NCI-H1436 treated with DMSO at 0.1 percent for 48 hours (cell line): ENCODE measurements at regions not wholly inside any gene's neighbourhood (a gene's known extent, or its start where the extent isn't known, plus 50 kb on each side); places are given as distances from the start of the nearest gene placed in this dataset.

Experiments
- DNase-seq: peaks from one replicate; lab custom pipeline; 2025; lab: John Stamatoyannopoulos, UW

DNA sequence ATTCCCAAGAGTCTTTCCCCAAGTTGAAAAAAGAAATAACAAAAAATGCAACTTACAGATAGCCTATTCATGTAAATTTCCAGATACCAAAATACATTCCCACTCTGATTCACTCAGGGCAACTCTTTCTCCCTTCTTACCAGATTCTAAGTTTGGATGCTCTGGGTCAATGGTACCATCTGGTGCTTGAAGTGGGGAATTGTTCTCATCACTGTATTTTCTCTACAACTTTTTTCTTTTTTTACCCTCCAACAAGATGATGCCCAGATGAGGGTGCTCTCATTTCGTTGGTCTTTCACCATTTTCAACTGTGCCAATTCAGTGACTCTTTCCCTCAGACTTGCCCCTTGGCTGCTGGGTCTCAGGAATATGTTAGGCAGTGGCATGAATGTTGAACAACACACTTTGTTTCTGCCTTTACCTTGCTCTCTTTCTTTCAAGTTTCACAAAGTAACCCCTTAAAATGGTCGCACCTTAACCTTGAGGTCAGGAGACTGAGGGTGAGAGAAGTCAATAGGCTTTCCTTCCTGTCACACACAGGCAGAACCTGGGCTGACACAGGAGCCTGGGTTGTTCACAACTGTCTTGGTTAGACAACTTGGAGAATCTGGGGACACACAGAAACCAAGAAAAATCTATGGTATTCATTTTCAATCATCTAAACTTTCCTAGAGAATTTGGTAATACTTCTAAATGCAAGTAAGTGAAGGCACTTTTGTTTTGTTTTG, 330.7 kb upstream of the SLCO3A1 start:
- no peak for DNase-seq

- DNase-seq = no peak
Measured at GRCh38 chr15:91523596-91523995, 329.9 kb upstream of the SLCO3A1 start.

DNA sequence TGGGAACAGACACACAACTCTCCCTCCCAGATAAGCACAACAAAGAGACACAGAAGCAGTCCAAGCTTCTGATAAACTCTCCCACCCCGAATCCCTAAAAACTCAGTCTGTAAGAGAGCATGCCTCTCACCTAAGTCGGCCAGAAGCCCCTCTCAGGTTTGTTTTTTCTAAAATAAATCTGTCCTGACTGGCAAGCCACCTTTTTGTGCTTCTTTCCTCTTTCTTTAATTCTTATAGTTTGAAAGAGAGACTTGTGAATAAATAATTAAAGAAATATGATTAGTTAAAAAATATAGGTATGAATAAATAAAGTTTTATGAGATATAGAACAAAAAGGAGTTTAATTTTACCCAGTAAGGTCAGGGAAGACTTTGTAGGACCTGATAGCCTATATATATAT, 329.0 kb upstream of the SLCO3A1 start:
- no peak for DNase-seq

- no peak for DNase-seq
Measured at GRCh38 chr15:91525751-91526150, 327.8 kb upstream of the SLCO3A1 start.

DNA sequence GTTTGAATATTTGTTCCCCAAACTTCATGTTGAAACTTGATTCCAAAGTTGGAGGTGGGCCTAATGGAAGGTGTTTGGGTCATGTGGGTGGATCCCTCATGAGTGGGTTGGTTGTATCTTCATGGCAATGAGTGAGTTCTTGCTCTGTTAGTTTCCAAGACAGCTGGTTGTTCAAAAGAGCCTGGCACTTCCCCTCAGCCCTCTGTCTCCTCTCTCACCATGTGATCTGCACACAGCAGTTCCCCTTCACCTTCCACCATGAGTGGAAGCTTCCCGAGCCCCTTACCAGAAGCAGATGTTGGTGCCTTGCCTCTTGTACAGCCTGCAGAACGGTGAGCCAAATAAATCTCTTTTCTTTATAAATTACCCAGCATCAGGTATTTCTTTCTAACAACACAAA, 327.1 kb upstream of the SLCO3A1 start:
- no peak for DNase-seq

DNA sequence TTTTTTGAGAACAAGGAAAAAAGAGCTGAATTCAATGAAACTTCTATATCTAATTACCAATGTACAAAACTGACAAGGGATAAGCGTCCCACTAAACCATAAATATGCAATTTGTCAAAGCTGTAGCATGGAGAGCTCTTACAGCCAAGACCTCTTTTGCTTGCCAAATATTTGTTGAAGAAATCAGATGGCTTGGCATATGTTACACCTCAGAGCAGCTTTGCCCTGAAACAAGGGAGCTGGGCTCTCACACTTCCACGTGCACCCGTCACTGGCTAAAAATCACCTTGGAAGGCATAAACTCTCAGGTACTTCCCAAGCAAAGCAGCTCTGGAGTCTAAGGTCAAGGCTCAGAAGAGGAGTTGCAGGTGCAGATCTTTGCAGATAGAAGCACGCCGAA, 324.7 kb upstream of the SLCO3A1 start:
- DNase-seq = no peak

DNA sequence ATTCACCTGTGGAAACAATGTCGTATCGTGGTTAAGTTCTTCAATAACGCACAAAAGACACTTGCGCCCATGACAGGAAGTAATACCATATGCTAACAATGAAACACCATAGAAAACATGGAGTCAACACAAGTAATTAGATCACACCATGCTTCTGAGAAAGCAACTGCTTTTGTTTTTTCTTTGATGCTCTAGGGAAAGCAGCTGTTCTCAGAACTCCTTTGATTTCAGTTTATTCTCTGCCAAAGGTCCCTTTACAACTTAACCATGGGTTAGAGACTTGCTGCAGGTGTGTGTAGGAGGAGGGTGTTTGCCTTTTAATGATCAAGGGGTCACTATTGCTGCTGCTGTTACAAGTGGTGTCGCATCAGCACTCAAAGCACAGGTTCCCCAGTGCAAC, 324.0 kb upstream of the SLCO3A1 start:
- no peak for DNase-seq

DNA sequence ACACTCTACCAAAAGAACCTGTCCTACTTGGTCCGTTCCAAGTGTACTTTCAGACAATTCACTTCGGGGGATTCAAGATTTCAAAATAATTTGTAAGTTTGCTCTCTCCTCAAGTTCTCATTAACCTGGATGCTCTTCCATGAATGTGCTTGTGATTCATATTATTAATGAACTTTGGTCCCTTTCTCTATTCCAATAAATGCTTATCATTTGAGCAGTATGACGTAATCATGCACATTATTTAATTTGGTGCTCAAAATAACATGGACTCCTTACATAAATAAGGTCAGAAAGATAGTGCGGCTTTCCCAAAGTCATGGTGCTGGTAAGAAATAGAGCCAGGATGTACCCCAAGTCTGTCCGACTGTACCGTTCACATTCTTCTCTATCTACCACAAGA, 323.2 kb upstream of the SLCO3A1 start:
- no peak for DNase-seq

- DNase-seq = no peak
Measured at GRCh38 chr15:91530956-91531582, 322.4 kb upstream of the SLCO3A1 start.

DNA sequence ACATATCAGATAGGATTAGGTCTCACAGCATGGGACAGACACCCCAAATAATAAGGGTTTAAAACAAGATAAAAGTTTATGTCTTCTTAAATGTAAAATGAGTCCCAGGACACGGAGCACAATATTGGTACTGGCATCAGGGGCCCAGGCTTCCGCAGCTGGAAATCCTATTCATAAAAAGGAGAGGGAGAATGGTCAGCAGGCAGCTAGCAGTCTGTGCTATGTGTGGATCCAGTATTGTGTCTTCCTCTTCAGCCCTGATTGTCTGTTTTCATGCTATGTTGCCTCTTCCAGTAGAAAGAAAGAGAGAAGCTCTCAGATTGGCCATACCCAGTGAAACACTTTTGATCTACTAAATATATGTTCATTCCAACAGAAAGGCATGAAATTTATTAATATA, 319.3 kb upstream of the SLCO3A1 start:
- no peak for DNase-seq

- DNase-seq = no peak
Measured at GRCh38 chr15:91534976-91535375, 318.5 kb upstream of the SLCO3A1 start.

- DNase-seq = no peak
Measured at GRCh38 chr15:91535856-91536500, 317.5 kb upstream of the SLCO3A1 start.

- peak; percentile 54 for DNase-seq
Measured at GRCh38 chr15:91537856-91538255, 315.7 kb upstream of the SLCO3A1 start.

DNA sequence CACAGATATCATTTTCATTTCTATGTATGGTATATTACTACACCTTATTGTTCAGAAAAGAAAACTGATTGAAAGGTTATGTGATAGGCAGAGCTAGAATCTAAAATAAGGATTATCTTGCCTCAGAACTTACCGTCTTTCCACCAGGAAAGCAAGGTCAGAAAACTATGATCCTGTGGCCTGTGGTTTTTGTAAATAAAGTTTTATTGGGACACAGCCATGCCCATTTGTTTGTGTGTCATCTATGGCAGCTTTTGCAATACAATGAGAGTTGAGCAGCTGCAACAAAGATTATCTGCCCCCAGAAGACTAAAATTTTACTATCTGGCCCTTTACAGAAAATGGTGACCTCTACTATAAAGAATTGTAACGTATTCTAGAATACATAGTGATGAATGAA, 314.7 kb upstream of the SLCO3A1 start:
- DNase-seq = no peak

- DNase-seq = no peak
Measured at GRCh38 chr15:91541286-91541685, 312.2 kb upstream of the SLCO3A1 start.

DNA sequence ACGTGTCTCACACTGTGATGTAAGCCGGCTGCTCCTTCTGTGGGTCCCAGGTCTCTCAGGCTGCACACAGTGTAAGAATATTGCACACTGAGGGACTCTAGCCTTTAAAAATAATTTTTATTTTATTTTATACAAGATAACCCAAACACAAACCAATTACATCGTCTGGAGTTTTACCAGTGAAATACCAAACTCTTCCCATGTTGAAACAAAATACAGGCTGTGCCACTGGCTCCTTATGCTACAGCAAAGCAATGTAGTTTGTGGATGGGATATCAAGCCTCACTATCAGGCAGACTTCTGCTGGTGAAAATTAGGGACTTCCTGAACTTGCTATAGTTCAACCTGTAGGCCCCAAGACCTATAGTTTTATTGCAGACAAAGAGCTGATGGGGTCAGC, 311.3 kb upstream of the SLCO3A1 start:
- no peak for DNase-seq

GRCh38 chr15:91547356-91547755, 306.2 kb upstream of the SLCO3A1 start:
- no peak for DNase-seq

GRCh38 chr15:91548549-91548948, 305.0 kb upstream of the SLCO3A1 start:
- DNase-seq = no peak

DNA sequence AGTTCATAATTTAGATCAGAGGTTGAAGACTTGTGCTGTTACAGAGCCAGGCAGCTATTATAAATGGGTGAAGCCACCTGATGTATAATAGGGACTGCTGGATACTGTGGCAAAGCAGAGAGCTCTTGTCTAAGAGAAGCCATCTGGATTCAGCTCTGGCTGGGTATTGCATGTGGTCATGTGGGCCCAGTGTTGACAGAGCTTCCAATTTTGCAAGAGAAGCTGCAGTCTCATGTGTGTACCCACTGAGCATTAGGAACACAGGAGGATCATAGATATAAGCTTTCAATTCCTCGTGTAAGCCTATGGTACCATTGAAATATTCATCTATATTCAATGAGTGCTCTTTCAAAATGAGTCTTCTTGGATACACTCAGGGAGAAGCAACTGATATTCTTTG, 303.9 kb upstream of the SLCO3A1 start:
- DNase-seq = no peak

- DNase-seq = no peak
Measured at GRCh38 chr15:91552555-91552954, 301.0 kb upstream of the SLCO3A1 start.

DNA sequence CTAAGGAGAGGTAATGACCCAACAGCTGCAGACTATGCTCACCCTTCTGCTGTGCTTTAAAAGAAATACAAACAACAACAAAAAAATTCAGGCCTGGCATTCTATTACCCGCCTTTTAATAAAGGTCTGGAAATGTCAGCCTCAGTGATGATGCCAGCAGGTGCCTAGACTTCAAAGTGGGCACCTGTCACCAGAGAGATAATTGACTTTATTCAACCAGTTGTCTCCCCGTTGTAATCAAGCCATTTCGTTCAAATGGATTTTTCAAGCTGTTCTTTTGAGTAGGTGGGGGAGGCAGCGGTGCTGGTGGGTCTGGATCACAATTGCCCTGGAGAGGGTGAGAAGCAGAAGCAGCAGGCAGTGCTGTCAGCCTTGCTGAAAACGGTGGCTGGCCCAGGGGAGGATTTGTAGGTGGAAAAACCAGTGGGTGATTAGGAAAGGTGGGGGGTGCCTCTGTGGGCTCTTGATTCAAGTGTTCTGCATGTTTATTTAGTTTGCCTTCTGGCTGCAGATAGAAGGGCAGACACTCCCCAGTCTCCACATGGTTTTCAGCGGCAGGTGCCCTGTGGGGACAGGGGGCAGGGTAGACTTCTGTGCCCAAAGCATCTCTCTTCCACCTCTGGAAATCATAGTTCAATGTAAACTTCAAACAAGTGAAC, 300.2 kb upstream of the SLCO3A1 start:
- DNase-seq = no peak

- DNase-seq = no peak
Measured at GRCh38 chr15:91555312-91555711, 298.2 kb upstream of the SLCO3A1 start.

DNA sequence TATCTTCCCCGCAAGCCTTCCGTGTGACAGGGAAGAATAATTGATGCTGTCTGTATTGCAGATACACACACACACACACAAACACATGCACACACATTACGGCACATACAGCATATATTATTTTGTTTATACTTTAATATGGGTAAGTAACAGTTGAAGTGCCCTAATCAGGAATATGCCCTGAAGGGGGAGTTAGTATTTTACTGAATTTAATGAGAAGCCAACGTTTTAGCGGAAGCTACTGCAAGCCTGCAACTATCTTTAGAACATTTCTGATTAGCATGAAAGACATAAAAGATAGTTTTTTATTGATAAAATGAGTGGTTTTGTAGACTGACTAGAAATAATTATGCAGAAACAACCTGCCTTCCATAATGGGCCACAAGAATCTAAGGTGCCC, 296.6 kb upstream of the SLCO3A1 start:
- no peak for DNase-seq
